ENCODE measurements at regions not wholly inside any gene's neighbourhood (a gene's known extent, or its start where the extent isn't known, plus 50 kb on each side); places are given as distances from the start of the nearest gene placed in this dataset.

- no peaks in the 10 kb centered on the region for H3K9me3 ChIP-seq (replicated peaks; ENCODE audit: control insufficient read depth, insufficient read depth, low read length)
- intact Hi-C loops (cut with micrococcal nuclease): no loop called here
- no peak overlapping the region for H3K4me3 ChIP-seq (replicated peaks in 1 of 3; ENCODE audit: insufficient read depth in 1 of 3, low read depth in 1 of 3, low read length in 3 of 3)
- no peaks in the 10 kb centered on the region for H3K36me3 ChIP-seq (ENCODE audit: control insufficient read depth in 2 of 2, extremely low read depth in 1 of 2, insufficient read depth in 2 of 2, low read length in 2 of 2)
- no peak overlapping the region for H2AFZ ChIP-seq (ENCODE audit: low read depth, low read length)
- H3K9me1 ChIP-seq (replicated peaks; ENCODE audit: control insufficient read depth, extremely low read depth, insufficient read depth, low read length): no peaks in the 10 kb centered on the region
- no TSS peak for BruUV-seq (replicated peaks)
- FAIRE-seq (no peak), DNase-seq (ENCODE audit: low read depth, low spot score) (no peak)
- TF ChIP-seq JUN (IDR thresholded peaks at IDR 0.05; ENCODE audit: borderline replicate concordance, insufficient read depth, insufficient read length, low read depth): no peak
- TF ChIP-seq POLR2AphosphoS5 (IDR thresholded peaks at IDR 0.05; ENCODE audit: insufficient read depth, low read depth, low read length): no peak
- TF ChIP-seq POLR2A (IDR thresholded peaks at IDR 0.05; ENCODE audit: low read depth, low read length): no peak
- TF ChIP-seq FOS (IDR thresholded peaks at IDR 0.05; ENCODE audit: borderline replicate concordance, insufficient read depth, low read length): no peak
- no peak for TF ChIP-seq EZH2 (IDR thresholded peaks at IDR 0.05; ENCODE audit: borderline replicate concordance, low read depth, low read length, severe bottlenecking)
- no peak for TF ChIP-seq GATA2 (IDR thresholded peaks at IDR 0.05; ENCODE audit: insufficient read depth, insufficient read length, low read depth, low read length)
- no peak for TF ChIP-seq MAX (IDR thresholded peaks at IDR 0.05; ENCODE audit: insufficient read depth, insufficient read length)
- TF ChIP-seq CTCF (IDR thresholded peaks at IDR 0.05; ENCODE audit: extremely low read depth in 1 of 2, insufficient read depth in 1 of 2, low read depth in 1 of 2, low read length in 2 of 2): no peak
- TF ChIP-seq MYC (IDR thresholded peaks at IDR 0.05; ENCODE audit: low read depth, low read length): no peak
- H3K79me2 ChIP-seq (ENCODE audit: control insufficient read depth, insufficient read depth, low read length): no peaks in the 10 kb centered on the region
- no peak overlapping the region for H3K9ac ChIP-seq (replicated peaks; ENCODE audit: extremely low read depth, insufficient read depth, low read length)
- H4K20me1 ChIP-seq (replicated peaks; ENCODE audit: control insufficient read depth, extremely low read depth, insufficient read depth, low read length): no peaks in the 10 kb centered on the region
- H3K27ac ChIP-seq (ENCODE audit: insufficient read depth, low read depth, low read length): no peak overlapping the region
- dilution Hi-C loops (cut with MboI; ENCODE audit: extremely low pct_ligation_motif_present, low sequenced_read_pairs): no loop called here
- POLR2A ChIA-PET: no interaction called here
- H3K4me1 ChIP-seq (ENCODE audit: control insufficient read depth, extremely low read depth, insufficient read depth, low read length): no peaks in the 10 kb centered on the region
- H3K4me2 ChIP-seq (ENCODE audit: insufficient read depth, low read length): no peak overlapping the region
- no peaks in the 10 kb centered on the region for H3K27me3 ChIP-seq (ENCODE audit: control insufficient read depth in 2 of 2, insufficient read depth in 2 of 2, low read length in 2 of 2)
- CTCF ChIA-PET: no interaction called here
Observed at GRCh38 chr2:166573391-166573790, 79.3 kb upstream of the SCN7A start.
